ENCODE measurements at regions not wholly inside any gene's neighbourhood (a gene's known extent, or its start where the extent isn't known, plus 50 kb on each side); places are given as distances from the start of the nearest gene placed in this dataset.

DNA sequence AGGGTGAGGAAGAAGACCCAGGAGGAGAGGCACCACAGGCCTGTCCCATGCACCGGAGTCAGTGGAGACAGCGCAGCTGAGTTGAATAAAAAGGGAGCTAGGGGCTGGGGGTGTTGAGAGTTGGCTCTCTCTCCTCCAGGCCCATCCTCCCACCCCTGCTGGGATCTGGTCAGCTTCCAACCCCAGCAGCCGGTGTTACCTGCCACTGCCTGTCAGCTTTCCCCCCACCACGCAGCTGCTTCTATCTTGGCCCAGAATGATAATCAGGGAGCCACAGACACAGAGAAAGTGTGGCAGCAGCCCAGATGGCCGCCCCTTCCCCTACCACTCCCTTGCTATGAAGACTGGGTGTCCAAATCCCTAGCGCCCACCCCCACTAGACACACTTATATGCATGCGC is 120.6 kb upstream of the RPL38 start:
- DNase-seq (ENCODE audit: low read depth): no peak

DNA sequence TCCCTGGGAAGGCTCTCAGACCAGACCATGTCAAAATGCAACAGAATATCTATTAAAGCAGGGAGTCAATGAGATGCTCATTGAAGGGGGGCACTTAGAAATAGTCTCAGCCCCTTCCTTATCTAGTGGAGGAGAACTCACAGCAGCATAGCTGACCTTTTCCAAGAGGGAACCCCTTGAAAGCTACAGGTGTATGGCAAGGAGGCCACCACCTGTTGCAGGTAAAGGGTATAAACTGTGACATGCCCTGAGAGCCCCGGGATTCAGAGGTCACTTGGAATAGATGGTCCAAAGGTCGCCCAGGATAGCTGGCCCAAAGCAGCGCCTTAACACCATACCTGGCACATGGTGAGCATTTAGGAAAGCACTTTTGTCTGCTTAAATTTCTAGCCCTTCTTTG is 120.2 kb upstream of the RPL38 start:
- no peak for DNase-seq (ENCODE audit: low read depth)

DNA sequence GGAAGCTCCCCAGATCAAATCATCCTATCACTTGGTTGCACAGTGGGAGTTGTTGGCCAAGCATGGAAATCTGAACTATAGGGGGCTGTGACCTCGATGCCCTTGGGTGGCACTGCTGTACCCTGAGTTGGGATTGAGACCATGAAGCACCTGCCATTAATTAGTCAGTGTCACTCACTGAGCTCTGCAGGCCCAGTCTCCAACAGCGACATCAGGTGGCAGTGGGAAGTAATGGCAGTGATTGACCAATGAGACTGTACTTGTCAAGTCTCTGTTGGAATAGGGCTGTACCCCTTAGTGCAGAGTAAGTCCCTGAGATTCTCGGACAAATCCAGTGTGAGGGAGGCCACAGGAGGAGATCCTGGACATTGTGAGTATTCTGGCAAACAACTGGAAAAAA is 118.0 kb upstream of the RPL38 start:
- no peak for DNase-seq (ENCODE audit: low read depth)

DNA sequence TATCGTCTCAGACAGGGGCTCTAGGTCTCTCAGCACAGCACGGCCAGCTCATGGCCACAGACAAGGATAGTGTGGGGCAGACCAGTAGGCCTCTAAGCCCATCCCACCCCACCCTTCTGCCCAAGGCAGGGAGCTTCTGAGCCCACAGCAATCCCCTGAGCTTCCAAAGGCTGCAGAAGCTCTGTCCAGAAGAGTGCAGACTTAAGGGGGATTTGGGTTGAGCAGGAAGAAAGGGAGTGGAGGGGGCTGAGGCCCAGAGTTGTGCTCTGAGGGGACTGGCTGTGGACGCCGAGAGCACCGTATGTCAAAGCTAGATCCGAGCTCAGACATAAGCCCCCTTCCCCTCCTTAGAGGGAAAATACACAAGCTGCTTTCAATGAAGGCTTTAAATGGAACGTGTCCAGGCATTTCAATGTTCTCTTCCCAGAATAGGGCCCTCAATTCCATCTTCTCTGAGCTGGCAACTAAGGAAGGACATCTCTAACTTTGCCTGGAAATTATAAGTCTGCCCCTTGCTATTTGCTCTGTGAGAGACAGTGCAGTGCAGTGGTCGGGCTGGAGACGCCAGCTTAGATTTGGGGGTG is 116.4 kb upstream of the RPL38 start:
- no peak for DNase-seq (ENCODE audit: low read depth)

DNA sequence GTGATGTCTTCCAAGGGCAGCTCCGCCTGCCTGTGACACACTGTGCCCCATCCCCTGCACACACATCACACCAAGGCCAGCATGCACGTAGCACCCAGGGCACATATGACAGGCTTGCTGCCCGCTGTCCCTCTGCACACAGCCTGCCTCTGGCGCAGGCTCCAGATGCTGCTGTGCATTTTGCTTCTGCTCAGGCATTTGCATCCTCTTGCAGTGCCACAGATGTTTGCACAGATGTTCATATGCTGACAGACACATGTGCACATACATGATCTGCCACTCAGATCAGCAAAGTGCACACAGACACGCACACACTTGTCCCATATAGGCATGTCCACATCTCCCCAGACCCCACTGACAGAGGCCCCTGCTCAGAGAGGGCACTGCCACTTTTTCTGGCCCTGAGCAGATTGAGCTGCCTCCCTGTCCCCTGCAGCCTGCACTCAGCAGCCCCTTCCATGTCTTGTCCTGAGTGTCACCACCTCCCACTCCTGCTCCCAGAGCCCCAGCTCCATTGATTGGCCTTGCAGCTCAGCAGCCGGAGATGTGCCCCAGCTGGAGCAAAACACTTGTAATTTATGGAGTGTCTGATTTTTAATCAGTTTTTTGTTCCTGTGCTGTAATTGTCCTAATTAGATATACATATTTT is 115.1 kb upstream of the RPL38 start:
- no peak for DNase-seq (ENCODE audit: low read depth)

DNA sequence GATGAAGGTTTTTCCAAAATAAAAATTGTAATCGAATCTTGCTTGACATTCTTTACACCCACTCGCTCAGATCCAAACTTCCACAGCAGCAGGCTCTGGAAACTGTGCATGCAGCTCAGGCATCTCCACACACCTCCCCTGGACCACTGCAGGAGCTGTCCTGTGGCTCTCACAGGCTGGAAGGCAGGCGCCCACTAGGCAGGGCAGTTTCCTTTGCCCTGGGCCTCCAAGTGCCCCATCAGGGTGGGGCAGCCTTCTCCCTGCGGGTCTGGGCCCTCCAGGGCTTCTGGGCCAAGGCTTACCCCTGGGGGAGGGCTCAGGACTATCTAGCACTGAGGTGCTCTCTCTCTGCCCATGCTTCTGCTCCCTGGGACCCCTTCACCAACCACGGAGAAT is 114.5 kb upstream of the RPL38 start:
- no peak for DNase-seq (ENCODE audit: low read depth)

DNA sequence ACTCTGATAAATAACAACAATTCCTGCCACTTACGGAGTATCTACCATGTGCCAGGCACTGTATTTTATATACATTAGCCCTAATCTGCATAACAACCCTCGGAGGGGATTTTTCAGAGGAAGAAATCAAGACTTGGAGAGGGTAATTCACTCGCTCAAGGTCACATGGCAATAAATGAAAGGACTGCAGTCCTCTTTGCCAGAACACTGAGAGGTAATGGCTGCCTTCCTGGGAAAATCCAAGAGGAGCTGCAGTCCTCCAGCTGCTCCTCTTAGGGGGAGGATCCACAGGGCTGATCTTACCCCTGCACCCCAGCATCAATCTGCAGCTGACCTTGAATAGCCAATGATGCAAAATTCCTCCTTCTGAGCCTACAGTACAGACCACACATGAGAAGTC is 114.1 kb upstream of the RPL38 start:
- DNase-seq (ENCODE audit: low read depth): no peak

DNA sequence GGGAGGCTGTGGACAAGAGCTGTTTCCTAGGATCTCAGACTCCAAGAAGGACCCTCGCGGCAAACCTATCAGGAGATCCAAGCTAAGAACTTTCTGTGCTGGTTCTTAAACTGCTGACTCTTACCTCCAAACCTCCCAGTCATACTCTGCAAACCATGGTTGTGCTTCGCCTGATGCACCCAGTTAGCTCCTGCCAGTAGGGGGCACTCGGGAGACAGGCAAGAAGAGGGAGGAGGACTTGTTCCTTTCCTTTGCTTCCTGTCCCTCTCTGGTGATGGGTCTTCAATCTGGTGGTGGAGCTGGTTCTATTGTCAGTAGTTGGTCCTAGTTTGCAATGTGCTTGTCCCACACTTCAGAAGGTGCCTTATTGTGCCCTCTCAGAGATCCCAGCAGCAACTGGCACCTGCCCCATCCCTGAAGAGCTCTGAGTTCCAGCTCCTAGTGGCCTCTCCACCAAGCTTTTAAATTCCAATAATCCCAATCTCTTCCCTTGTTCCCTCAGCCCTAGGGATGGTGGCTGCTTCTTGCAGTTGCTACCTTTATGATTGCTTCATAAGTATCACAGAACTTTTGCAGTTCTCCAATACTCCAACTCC is 113.5 kb upstream of the RPL38 start:
- no peak for DNase-seq (ENCODE audit: low read depth)

DNA sequence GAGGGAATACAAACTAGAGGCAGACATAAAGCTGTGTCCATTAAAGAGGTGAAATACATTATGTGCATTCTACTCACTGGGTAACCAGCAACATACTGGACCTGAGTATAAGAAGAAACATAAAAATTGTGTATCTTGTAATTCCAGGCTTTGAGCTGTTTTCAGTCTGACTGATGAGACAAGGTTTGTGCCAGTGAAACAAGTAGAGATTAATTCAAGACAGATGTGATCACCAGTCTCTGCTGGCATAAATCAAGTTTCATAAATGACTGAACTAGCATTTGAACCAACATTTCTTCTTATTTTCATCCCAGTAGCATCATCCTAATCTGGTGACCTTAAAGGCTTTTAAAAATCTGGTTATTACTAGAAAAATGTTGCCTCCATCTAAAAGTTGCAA is 108.8 kb upstream of the RPL38 start:
- no peak for DNase-seq (ENCODE audit: low read depth)

DNA sequence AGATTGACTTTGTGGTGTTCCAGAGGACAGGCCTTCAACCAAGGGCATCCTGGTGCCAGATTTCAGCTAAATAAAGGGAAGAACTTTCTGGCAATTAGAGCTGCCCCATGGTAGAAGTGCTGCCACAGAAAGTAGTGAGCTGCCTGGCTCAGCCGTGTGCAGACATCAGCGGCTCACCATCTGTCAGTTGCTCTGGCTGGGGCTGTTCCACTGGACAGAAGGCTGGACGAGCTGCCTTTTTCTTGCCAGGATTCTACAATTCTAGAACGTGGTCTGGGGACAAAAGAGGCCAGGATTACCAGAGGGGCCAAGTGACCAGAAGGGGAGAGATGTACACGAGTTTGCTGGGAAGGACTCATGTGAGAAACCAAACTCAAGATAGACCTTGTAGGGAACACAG is 107.0 kb upstream of the RPL38 start:
- no peak for DNase-seq (ENCODE audit: low read depth)

DNA sequence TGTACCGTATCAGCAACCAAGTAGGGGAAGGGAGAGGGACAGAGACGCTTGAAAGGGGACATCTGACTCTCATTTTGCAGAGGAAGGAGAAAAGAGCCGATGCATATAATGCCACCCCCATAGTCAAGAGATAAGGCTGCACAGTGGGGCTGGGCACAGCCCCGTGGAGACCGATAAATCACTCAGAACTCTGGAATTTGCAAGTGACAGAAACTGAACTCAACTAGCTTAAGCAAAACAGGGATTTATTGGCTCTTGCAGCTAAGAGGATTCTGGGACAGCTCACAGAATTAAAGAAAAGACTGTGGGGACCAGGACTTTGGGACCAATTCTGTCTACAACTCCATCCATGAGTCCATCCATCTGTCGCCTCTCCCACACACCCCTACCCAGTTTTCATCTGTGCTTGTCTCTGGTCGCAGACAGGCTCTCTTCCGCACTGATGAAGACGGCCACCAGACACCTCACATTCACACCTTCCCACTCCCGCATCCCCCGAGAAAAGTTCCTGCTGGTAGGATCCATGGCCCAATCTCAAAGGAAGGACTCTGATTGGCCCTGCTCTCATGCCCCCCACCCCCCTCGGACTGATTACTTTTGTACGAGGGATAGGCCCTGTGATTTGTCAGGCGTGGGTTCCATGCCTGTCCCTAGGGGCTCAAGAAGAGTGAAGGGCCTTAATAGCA is 105.9 kb upstream of the RPL38 start:
- DNase-seq (ENCODE audit: low read depth): no peak

DNA sequence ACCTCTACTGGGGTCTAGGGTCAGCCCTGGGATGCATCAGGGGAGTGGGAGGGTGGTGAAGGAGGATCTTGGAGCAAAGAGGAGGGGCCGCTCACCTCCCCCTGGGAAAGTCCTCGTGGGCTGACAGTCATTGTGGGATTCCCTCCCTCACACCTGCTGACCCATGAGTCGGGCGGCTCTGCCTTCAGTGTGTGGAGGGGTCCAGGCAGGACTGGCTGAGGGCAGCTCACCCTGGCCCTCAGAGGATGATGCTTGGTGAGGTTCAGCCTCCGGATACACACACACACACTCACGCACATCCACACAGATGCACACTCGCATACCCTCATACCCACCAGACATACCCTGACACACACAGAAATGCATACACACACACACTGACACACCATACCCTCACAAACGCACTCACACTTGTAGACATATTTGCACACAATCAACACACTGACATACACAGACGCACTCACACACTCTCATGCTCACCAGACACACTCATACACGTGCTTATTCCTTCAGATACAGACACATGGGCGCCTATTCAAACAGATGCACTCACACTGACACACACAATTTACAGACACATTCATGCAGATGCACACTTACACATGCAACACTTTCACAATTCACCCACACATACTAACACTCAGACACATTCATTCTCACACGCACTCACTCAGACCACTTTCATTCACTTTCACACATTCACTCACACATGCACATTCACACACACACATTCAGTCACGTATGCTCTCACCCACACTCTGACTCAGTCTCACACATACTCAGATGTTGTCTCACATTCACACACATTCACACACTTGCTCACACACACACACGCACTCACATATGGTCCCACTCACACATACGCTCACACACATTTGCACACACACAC is 105.1 kb upstream of the RPL38 start:
- no peak for DNase-seq (ENCODE audit: low read depth)

DNA sequence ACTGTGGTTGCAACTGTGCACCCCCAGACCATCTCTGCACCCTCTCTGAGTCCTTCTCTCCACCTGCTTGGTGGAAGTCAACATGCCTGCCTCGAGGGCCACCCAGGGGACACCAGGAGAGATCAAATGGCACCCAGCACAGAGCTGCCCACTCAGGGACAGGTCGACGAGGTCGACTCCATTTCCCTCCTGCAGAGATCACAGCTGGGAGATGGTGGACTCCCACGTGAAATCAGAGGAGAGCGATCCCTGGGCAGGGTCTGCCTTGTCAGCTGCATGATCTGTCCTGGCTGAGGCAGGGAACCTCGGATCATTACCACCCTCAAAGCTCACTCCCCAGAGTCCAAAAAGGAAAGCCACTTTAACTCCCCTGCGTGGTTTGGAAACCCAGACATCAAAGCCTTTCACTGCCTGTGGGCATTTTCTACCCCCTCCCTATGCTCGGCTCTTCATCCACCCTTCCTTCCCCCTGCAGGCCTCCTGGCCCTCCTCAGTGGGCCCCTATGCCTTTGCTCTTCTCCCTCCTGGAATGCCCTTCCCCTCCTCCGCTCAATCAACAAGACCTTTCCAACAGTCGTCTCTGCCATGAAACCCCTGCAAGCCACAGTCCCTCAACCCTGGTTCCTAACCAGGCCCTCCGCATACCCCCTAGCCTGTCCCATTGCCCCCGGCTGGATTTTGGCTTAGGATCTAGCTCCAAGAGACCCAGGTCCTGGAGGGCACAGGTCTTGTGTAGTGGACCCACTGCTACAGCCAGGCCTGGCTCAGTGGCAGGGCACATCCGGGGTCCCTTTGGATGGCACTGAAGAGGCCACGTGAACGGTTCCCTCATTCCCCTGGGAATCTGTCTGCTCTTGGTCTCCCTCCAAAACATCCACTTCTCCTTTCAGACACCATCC is 103.8 kb upstream of the RPL38 start:
- no peak for DNase-seq (ENCODE audit: low read depth)

DNA sequence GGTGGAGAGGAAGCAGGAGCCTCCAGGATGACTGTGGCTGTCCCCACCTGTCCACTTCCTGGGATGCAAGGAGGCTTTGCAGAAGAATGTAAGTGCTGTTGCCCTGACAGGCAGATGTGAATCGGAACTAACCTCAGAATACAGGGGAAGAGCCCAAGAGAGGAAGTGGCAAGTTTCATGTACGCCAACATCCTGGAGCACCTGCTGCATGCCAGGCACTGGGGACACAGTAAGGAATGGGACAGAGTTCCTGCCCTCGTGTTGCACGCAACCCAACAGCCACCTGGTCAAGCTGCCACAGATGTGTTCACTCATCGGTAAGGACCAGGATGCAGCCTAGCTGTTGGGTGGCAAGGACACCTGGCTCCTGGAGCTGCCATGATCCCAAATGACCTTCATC is 98.6 kb upstream of the RPL38 start:
- DNase-seq (ENCODE audit: low read depth): no peak

DNA sequence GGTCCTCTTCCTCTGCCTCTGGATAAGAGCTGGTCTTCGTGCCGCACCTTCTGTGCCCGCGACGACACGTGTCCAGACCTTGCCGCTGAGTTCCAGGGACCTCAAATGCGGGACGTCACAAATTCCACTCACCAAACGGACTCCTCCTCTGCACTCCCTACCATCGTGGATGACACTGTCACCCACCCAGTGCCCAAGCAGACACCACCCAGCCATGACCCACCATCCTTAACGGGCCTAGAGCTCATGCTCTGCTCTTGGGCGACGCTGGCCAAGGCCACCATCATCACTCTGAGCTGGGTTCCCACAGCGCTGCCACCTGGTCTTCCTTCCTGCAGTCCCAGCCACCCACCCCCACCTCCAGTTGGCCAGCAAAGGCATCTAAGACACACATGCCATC is 96.4 kb upstream of the RPL38 start:
- DNase-seq (ENCODE audit: low read depth): no peak

DNA sequence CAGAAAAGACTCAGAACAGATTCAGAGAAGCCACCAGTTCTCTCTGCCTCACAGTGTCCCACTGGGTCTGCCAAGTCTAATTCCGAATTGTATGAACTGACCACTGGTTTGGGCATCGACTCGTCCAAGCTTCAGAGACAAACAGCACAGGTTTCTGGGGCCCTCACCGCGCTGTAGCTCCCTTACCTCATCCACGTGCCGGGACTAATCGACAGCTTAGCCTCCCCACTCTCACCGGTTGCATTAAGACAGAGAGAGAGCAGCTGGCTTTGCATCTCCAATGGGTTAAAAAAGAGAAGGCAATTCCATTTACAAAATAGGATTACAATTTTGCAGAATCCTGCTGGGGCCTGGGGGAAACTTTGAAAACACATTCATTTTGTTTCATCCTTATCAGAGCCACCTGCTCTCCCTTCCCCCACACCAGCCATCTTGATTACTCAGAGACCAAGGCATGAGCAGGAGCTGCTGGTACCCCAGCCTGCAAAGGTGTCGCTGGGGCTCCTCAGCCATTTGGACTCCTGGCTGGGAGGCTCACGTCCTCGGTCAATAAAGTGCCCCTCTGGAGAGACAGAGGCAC is 95.3 kb upstream of the RPL38 start:
- DNase-seq (ENCODE audit: low read depth): no peak

DNA sequence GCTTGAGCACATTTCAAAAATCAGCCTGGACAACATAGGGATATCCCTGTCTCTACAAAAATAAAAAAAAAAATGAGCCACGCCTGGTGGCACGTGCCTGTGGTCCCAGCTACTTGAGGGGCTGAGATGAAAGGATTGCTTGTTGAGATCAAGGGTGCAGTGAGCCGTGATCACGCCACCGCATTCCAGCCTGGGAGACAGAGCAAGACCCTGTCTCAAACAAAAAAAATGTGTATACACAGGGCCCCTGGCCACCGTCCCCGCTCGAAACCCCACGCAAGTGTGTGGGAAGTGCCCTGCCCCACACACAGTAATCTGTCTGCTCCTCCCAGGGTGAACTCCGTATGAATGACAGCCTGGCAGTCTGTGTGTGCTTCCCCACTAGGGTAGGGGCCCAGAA is 93.0 kb upstream of the RPL38 start:
- no peak for DNase-seq (ENCODE audit: low read depth)

DNA sequence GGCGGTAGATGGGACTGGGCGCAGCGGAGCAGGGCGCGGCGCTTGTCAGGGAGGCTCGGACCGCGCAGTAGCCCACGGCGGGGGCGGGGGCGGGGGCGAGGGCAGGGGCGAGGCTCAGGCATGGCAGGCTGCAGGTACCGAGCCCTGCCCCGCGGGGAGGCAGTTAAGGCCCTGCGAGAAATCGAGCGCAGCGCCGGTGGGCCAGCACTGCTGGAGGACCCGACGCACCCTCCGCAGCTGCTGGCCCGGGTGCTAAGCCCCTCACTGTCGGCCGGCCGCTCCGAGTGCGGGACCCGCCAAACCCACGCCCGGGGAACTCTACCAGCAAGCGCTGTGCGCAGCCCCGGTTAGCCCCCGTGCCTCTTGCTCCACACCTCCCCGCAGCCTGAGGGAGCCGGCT is 90.2 kb upstream of the RPL38 start:
- DNase-seq (ENCODE audit: low read depth): no peak

DNA sequence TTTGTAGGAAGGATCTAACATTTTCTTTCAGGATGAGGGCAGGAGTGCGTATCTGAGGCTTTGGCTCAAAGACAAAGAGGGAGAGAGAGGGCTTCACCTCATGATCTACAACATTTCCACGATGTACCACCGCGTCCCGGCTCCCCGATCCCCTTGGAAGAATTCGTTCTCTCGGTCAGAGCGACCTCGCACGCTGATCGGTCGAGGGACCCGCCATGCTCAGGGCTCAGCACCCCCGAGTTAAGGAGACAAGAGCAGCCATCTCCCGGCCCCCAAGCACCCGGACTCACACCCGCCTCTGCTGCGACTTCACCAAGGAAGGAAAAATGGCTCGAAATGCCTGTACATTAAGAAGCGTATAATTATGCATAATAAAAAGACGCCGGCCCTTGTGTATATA is 89.5 kb upstream of the RPL38 start:
- no peak for DNase-seq (ENCODE audit: low read depth)

DNA sequence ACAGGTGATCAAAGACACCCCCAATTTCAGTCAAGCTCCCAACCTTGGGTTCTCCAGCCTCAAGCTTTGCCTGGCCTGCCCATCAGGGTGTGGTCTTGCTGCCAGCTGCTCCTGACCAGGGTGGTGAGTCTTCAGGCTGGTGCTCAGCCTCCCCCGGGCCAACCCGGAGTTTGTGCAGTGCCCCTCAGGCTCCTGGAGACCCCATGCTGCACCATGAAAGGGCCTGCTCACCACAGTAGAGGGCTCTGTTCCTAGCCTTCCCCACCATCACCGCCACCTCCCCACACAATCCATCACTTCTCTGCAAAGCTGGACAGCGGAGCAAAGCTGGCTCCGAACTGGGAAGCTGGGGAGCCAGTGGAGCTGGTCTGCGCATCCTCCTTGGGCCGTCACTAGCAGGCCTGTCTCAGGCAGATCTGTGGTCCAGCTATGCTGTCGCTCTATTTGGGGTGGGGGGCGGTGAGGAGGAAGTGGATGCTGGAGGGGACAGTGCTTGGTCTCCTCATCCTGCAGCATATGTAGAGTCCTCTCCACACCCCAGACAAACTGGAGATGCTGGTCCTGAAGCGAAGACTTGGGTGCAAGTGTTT is 88.5 kb upstream of the RPL38 start:
- DNase-seq (ENCODE audit: low read depth): no peak

DNA sequence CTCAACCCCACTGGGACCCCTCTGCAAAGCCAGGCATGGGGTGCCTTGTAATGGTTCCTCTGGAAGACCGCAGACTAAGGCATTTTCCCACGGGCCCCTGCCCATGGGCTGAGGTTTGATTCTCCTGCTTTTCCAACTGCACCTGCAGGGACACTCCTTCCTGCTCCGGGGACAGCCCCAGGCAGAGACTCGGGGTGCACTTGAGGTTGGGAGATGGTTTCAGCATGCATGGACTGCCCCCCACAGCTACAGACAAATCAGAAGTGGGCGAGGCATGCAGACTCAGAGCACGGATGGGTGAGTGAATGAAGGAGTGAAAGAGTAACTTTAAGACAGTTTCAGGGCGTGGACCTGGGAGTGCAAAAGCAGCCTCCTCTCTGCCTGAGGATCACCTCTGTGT is 87.9 kb upstream of the RPL38 start:
- no peak for DNase-seq (ENCODE audit: low read depth)
